WTC11 (cell line): ENCODE measurements at regions not wholly inside any gene's neighbourhood (a gene's known extent, or its start where the extent isn't known, plus 50 kb on each side); places are given as distances from the start of the nearest gene placed in this dataset.

ENCODE experiments used
- ATAC-seq: fragments of 200-7000 bp; cut with Tn5 transposase; 2 replicates; pipeline ENCODE4 v1.10.0; 2021; ENCODE audit warnings: mild to moderate bottlenecking, moderate library complexity
- CTCF ChIA-PET: fragments of 300-600 bp; sonication (Branson Sonifier 250); formaldehyde crosslinking; loops from one replicate; lab custom pipeline; 2021; ENCODE audit warnings: antibody characterized with exemption; lab: Charles Lee
- POLR2A ChIA-PET: fragments of 350-600 bp; sonication (Branson Sonifier 250); formaldehyde crosslinking; loops from one replicate; lab custom pipeline; 2021; ENCODE audit warnings: antibody characterized with exemption; lab: Charles Lee
- DNase-seq: peaks from one replicate; pipeline ENCODE4 v3.0.0; 2021; ENCODE audit warnings: low spot score
- H3K27ac Mint-ChIP-seq: 2 replicates; pipeline ENCODE4 v1.8.0; 2021; ENCODE audit warnings: mixed read lengths
- H3K27me3 Mint-ChIP-seq: 2 replicates; pipeline ENCODE4 v1.8.0; 2021; ENCODE audit warnings: low read depth, mild to moderate bottlenecking, moderate library complexity, mixed read lengths
- H3K36me3 Mint-ChIP-seq: 2 replicates; pipeline ENCODE4 v1.8.0; 2021; ENCODE audit warnings: mixed read lengths
- H3K4me1 Mint-ChIP-seq: 2 replicates; pipeline ENCODE4 v1.8.0; 2022; ENCODE audit warnings: mixed read lengths
- H3K4me3 Mint-ChIP-seq: 2 replicates; pipeline ENCODE4 v1.8.0; 2021; ENCODE audit warnings: mild to moderate bottlenecking, moderate library complexity, mixed read lengths
- H3K9me3 Mint-ChIP-seq: 2 replicates; pipeline ENCODE4 v1.8.0; 2021; ENCODE audit warnings: mixed read lengths
- AR ChIP-seq: fragments of 250-450 bp; sonication (Bioruptor Pico); IDR thresholded peaks from 2 replicates; pipeline ENCODE4 v1.9.0; 2021; ENCODE audit warnings: mild to moderate bottlenecking
- GRHL2 ChIP-seq: fragments of 250-450 bp; sonication (Bioruptor Pico); IDR thresholded peaks from 2 replicates; pipeline ENCODE4 v1.8.0; 2022; ENCODE audit warnings: mild to moderate bottlenecking, moderate library complexity; ENCODE audit not compliant: insufficient replicate concordance, severe bottlenecking
- NR1H2 ChIP-seq: sonication (generic); formaldehyde crosslinking; IDR thresholded peaks from 2 replicates; pipeline ENCODE4 v1.9.0; 2021; ENCODE audit warnings: mild to moderate bottlenecking, moderate library complexity, missing genetic modification reagents
- NR3C1 ChIP-seq: sonication (generic); formaldehyde crosslinking; conservative IDR thresholded peaks from 2 replicates; pipeline ENCODE4 v1.8.1; 2023; ENCODE audit warnings: low read depth, mild to moderate bottlenecking, missing genetic modification reagents
- PRDM15 ChIP-seq: sonication (generic); formaldehyde crosslinking; IDR thresholded peaks from 2 replicates; pipeline ENCODE4 v1.8.0; 2022; ENCODE audit warnings: missing genetic modification reagents
- PRRX2 ChIP-seq: fragments of 250-450 bp; sonication (Bioruptor Pico); IDR thresholded peaks from 2 replicates; pipeline ENCODE4 v1.8.0; 2021; ENCODE audit warnings: mild to moderate bottlenecking
- RORB ChIP-seq: fragments of 250-450 bp; sonication (Bioruptor Pico); IDR thresholded peaks from 2 replicates; pipeline ENCODE4 v1.9.0; 2021; ENCODE audit warnings: mild to moderate bottlenecking
- TEAD4 ChIP-seq: sonication (generic); formaldehyde crosslinking; IDR thresholded peaks from 2 replicates; pipeline ENCODE4 v1.8.0; 2022; ENCODE audit warnings: mild to moderate bottlenecking, missing genetic modification reagents
- TP53 ChIP-seq: sonication (generic); formaldehyde crosslinking; IDR thresholded peaks from 2 replicates; pipeline ENCODE4 v1.8.1; 2023; ENCODE audit warnings: mild to moderate bottlenecking, missing genetic modification reagents
- USF2 ChIP-seq: sonication (generic); formaldehyde crosslinking; IDR thresholded peaks from 2 replicates; pipeline ENCODE4 v1.8.1; 2023; ENCODE audit warnings: mild to moderate bottlenecking, missing genetic modification reagents, moderate library complexity
- ZNF396 ChIP-seq: fragments of 250-450 bp; sonication (Bioruptor Pico); IDR thresholded peaks from 2 replicates; pipeline ENCODE4 v1.8.0; 2021; ENCODE audit warnings: mild to moderate bottlenecking, moderate library complexity, borderline replicate concordance
- TF ChIP-seq, protein P1 (sequence below): fragments of 250-450 bp; sonication (Bioruptor Pico); IDR thresholded peaks from 2 replicates; pipeline ENCODE4 v1.9.0; 2021; ENCODE audit warnings: moderate library complexity, mild to moderate bottlenecking, inconsistent platforms, borderline replicate concordance
- TF ChIP-seq, protein P2 (sequence below): sonication (generic); formaldehyde crosslinking; IDR thresholded peaks from 2 replicates; pipeline ENCODE4 v1.8.1; 2022; ENCODE audit warnings: low read depth, missing genetic modification reagents, borderline replicate concordance
- TF ChIP-seq, protein P3 (sequence below): sonication (generic); formaldehyde crosslinking; IDR thresholded peaks from 2 replicates; pipeline ENCODE4 v1.8.0; 2022; ENCODE audit warnings: mild to moderate bottlenecking, missing genetic modification reagents
- TF ChIP-seq, protein P4 (sequence below): fragments of 250-450 bp; sonication (Bioruptor Pico); IDR thresholded peaks from 2 replicates; pipeline ENCODE4 v1.9.0; 2021; ENCODE audit warnings: mild to moderate bottlenecking
- TF ChIP-seq, protein P5 (sequence below): fragments of 250-450 bp; sonication (Bioruptor Pico); conservative IDR thresholded peaks from 2 replicates; pipeline ENCODE4 v1.9.0; 2021; ENCODE audit warnings: mild to moderate bottlenecking

DNA sequence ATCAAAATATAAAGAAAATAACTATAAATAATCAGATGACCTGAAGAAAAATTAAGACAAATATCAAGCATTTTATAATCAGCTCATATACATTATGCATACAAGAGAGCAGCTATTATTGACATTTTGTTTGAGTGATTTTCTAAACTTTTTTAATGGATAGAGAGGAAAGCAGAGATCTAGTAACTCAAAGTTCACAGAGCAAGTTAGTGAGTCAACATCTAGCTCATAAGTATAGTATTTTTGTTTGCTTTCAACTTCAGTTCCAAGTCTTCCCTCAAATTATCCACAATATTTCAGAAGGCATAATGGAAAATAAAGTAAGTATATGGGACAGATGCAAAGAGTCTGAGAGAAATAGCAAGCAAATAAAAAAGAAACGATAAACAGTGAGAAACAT is 470.1 kb upstream of the ALCAM start:
- Mint-ChIP-seq H3K4me1 (peaks cover 11% of the 10 kb centered on the region), H3K9me3 (peaks cover 13% of the 10 kb centered on the region), H3K36me3 (peaks cover 5% of the 10 kb centered on the region), H3K4me3 (no peak overlapping the region), H3K27ac (no peak overlapping the region), H3K27me3 (no peaks in the 10 kb centered on the region)
- DNase-seq: no peak
- ChIA-PET POLR2A (no interaction called here), CTCF (no interaction called here)
- ATAC-seq: no peak
- no peak for TF ChIP-seq NR3C1
- TF ChIP-seq, protein P1, sequence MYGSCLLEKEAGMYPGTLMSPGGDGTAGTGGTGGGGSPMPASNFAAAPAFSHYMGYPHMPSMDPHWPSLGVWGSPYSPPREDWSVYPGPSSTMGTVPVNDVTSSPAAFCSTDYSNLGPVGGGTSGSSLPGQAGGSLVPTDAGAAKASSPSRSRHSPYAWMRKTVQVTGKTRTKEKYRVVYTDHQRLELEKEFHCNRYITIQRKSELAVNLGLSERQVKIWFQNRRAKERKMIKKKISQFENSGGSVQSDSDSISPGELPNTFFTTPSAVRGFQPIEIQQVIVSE (CRISPR knock-in tag): no peak
- TF ChIP-seq AR (CRISPR knock-in tag): no peak
- TF ChIP-seq, protein P2, sequence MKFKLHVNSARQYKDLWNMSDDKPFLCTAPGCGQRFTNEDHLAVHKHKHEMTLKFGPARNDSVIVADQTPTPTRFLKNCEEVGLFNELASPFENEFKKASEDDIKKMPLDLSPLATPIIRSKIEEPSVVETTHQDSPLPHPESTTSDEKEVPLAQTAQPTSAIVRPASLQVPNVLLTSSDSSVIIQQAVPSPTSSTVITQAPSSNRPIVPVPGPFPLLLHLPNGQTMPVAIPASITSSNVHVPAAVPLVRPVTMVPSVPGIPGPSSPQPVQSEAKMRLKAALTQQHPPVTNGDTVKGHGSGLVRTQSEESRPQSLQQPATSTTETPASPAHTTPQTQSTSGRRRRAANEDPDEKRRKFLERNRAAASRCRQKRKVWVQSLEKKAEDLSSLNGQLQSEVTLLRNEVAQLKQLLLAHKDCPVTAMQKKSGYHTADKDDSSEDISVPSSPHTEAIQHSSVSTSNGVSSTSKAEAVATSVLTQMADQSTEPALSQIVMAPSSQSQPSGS: no peak
- no peak for TF ChIP-seq GRHL2 (CRISPR knock-in tag)

DNA sequence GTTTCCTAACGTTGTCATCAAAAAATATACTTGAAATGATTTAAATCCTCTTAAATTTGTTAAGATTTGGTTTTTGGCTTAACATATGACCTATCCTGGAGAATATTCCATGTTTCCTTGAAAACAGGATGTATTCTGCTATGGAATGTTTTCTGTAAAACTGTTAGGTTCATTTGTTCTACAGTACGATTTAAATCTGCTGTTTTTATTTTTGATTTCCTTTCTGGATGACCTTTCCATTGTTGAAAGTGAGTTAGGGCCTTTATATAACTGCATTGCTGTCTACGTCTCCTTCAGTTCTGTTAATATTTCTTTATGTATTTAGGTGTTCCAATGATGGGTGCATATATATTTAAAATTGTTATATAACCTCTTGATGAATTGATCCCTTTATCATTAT is 465.3 kb upstream of the ALCAM start:
- ATAC-seq: no peak
- CTCF ChIA-PET: no interaction called here
- no peaks in the 10 kb centered on the region for H3K27me3 Mint-ChIP-seq
- no peaks in the 10 kb centered on the region for H3K4me1 Mint-ChIP-seq
- H3K36me3 Mint-ChIP-seq: peaks cover 12% of the 10 kb centered on the region
- peaks cover 15% of the 10 kb centered on the region for H3K9me3 Mint-ChIP-seq
- TF ChIP-seq NR1H2 (CRISPR knock-in tag) (no peak), USF2 (CRISPR knock-in tag) (no peak), TP53 (CRISPR knock-in tag) (no peak)
- TF ChIP-seq, protein P3, sequence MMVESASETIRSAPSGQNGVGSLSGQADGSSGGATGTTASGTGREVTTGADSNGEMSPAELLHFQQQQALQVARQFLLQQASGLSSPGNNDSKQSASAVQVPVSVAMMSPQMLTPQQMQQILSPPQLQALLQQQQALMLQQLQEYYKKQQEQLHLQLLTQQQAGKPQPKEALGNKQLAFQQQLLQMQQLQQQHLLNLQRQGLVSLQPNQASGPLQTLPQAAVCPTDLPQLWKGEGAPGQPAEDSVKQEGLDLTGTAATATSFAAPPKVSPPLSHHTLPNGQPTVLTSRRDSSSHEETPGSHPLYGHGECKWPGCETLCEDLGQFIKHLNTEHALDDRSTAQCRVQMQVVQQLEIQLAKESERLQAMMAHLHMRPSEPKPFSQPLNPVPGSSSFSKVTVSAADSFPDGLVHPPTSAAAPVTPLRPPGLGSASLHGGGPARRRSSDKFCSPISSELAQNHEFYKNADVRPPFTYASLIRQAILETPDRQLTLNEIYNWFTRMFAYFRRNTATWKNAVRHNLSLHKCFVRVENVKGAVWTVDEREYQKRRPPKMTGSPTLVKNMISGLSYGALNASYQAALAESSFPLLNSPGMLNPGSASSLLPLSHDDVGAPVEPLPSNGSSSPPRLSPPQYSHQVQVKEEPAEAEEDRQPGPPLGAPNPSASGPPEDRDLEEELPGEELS: no peak
- TF ChIP-seq, protein P4, sequence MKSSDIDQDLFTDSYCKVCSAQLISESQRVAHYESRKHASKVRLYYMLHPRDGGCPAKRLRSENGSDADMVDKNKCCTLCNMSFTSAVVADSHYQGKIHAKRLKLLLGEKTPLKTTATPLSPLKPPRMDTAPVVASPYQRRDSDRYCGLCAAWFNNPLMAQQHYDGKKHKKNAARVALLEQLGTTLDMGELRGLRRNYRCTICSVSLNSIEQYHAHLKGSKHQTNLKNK (CRISPR knock-in tag): no peak
- no peak overlapping the region for H3K4me3 Mint-ChIP-seq
- no peak for DNase-seq
- POLR2A ChIA-PET: no interaction called here
- no peak overlapping the region for H3K27ac Mint-ChIP-seq

- ChIA-PET POLR2A (no interaction called here), CTCF (no interaction called here)
- H3K36me3 Mint-ChIP-seq: peaks cover 17% of the 10 kb centered on the region
- no peak overlapping the region for H3K27ac Mint-ChIP-seq
- H3K27me3 Mint-ChIP-seq: no peaks in the 10 kb centered on the region
- DNase-seq: no peak
- H3K4me1 Mint-ChIP-seq: no peaks in the 10 kb centered on the region
- no peak for ATAC-seq
- H3K4me3 Mint-ChIP-seq: no peak overlapping the region
- peaks cover 21% of the 10 kb centered on the region for H3K9me3 Mint-ChIP-seq
- TF ChIP-seq ZNF396 (CRISPR knock-in tag): no peak
- TF ChIP-seq PRDM15 (CRISPR knock-in tag): no peak
- TF ChIP-seq PRRX2 (CRISPR knock-in tag): no peak
- no peak for TF ChIP-seq TEAD4
- TF ChIP-seq, protein P5, sequence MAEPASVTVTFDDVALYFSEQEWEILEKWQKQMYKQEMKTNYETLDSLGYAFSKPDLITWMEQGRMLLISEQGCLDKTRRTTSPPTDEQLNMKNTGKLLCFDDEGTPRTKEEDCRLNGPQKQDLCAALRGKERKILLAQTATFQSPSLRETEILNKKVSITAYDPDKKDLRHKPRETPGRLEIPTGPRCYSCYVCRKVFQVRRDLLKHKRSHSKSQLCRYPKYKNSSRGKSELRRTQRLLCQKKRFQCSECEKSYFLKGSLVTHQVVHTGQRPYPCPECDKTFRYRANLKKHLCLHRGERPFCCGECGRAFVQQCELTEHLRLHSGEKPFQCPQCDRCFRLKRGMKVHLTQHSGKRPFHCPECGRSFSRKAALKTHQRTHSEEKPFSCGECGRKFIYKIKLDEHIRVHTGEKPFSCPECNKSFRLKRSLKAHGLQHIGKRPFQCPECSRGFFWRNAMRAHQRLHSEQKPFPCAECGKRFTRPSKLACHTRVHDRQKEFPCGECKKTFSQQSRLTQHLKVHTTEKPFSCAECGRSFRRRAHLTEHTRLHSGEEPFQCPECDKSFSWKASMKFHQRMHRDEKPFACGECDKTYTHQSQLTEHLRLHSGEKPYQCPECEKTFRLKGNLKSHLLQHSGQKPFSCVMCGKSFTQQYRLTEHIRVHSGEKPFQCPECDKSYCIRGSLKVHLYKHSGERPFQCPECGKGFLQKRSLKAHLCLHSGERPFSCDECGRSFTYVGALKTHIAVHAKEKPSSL: no peak
- TF ChIP-seq RORB (CRISPR knock-in tag): no peak
- no peak for TF ChIP-seq USF2 (CRISPR knock-in tag)
These were observed 463.6 kb upstream of the ALCAM start for GRCh38 chr3:104903064-104903463.
